GM12878 (cell line): ENCODE measurements at regions not wholly inside any gene's neighbourhood (a gene's known extent, or its start where the extent isn't known, plus 50 kb on each side); places are given as distances from the start of the nearest gene placed in this dataset.
A peak's percentile ranks its signal among the peaks of the same experiment; 100 is the strongest.

Experiments
- ATAC-seq: fragments of 200-7000 bp; cut with Tn5 transposase; 3 replicates; pipeline ENCODE4 v1.9.1; 2020; ENCODE audit warnings: mild to moderate bottlenecking, moderate library complexity
- BruUV-seq: library from RNA; stranded (reverse); fragments of 400-500 nt; replicated peaks from 2 replicates; lab custom pipeline; 2021; lab: Mats Ljungman, UMichigan
- CTCF ChIA-PET: fragments of 300-600 bp; sonication (Branson Sonifier 250); formaldehyde crosslinking; extraction: SDS; loops from one replicate; lab custom pipeline; 2021; ENCODE audit warnings: inconsistent platforms; lab: Yijun Ruan, JAX
- POLR2A ChIA-PET: fragments of 350-600 bp; formaldehyde crosslinking; extraction: SDS; loops from one replicate; lab custom pipeline; 2021; ENCODE audit warnings: inconsistent platforms; lab: Charles Lee
- RAD21 ChIA-PET: fragments of 300-600 bp; sonication (Branson Sonifier 250); formaldehyde crosslinking; loops from one replicate; lab custom pipeline; 2023; ENCODE audit warnings: antibody characterized with exemption; ENCODE audit not compliant: unreplicated experiment; lab: Charles Lee
- SMC1A ChIA-PET: fragments of 300-600 bp; sonication (Branson Sonifier 250); formaldehyde crosslinking; loops from one replicate; lab custom pipeline; 2023; ENCODE audit not compliant: unreplicated experiment, uncharacterized antibody; lab: Charles Lee
- DNase-seq: peaks from one replicate; pipeline ENCODE4 v3.0.0-alpha.2; 2011; ENCODE audit warnings: low read depth, low spot score
- FAIRE-seq: peaks from 3 replicates; lab custom pipeline; 2011; peaks lifted over from hg19 to GRCh38; lab: Jason Lieb, UNC
- H2AFZ ChIP-seq: 2 replicates; pipeline ENCODE4 v1.6.0; 2011; ENCODE audit warnings: low read depth, low read length, control low read depth; ENCODE audit not compliant: control insufficient read depth
- H3K27ac ChIP-seq: 2 replicates; pipeline ENCODE4 v1.5.1; 2011; ENCODE audit warnings: control low read depth; ENCODE audit not compliant: control insufficient read depth, insufficient read depth
- H3K27me3 ChIP-seq, 2 experiments: replicated peaks in 1 of 2; 2 replicates each; pipeline versions ENCODE4 v1.6.0 to v1.6.1; 2011; ENCODE audit warnings: low read length in 1 of 2; ENCODE audit not compliant: control insufficient read depth in 2 of 2, insufficient read depth in 2 of 2
- H3K36me3 ChIP-seq, 2 experiments: 2 replicates each; pipeline ENCODE4 v1.5.1; 2011; ENCODE audit warnings: low read length in 1 of 2; ENCODE audit not compliant: control insufficient read depth in 2 of 2, insufficient read depth in 2 of 2
- H3K4me1 ChIP-seq: 2 replicates; pipeline ENCODE4 v1.6.1; 2011; ENCODE audit warnings: mild to moderate bottlenecking, low read length, moderate library complexity, mixed read lengths; ENCODE audit not compliant: control insufficient read depth, insufficient read depth
- H3K4me2 ChIP-seq: 2 replicates; pipeline ENCODE4 v1.6.0; 2011; ENCODE audit warnings: control low read depth; ENCODE audit not compliant: control insufficient read depth, insufficient read depth
- H3K4me3 ChIP-seq: fragments of 200-600 bp; sonication (generic); 2 replicates; pipeline ENCODE4 v1.5.1; 2016
- H3K79me2 ChIP-seq: 2 replicates; pipeline ENCODE4 v1.6.0; 2011; ENCODE audit warnings: low read length; ENCODE audit not compliant: control insufficient read depth, insufficient read depth
- H3K9ac ChIP-seq: 2 replicates; pipeline ENCODE4 v1.8.0; 2011; ENCODE audit warnings: low read length, control low read depth, mixed read lengths; ENCODE audit not compliant: control insufficient read depth, insufficient read depth
- H3K9me3 ChIP-seq: replicated peaks from 3 replicates; pipeline ENCODE4 v1.5.1; 2011; ENCODE audit warnings: mild to moderate bottlenecking, low read length; ENCODE audit not compliant: control insufficient read depth, insufficient read depth
- H4K20me1 ChIP-seq: 2 replicates; pipeline ENCODE4 v1.6.0; 2011; ENCODE audit not compliant: control insufficient read depth, insufficient read depth
- EED ChIP-seq: sonication (generic); IDR thresholded peaks from 2 replicates; pipeline ENCODE4 v1.6.1; 2016; ENCODE audit warnings: antibody characterized with exemption, low read depth
- FOXM1 ChIP-seq: IDR thresholded peaks from 2 replicates; pipeline ENCODE4 v1.6.1; 2012; ENCODE audit warnings: low read depth, mild to moderate bottlenecking, inconsistent platforms, low read length, moderate library complexity
- MLLT1 ChIP-seq: fragments of 450-650 bp; IDR thresholded peaks from 2 replicates; pipeline ENCODE4 v1.6.1; 2016; ENCODE audit warnings: mild to moderate bottlenecking
- RAD21 ChIP-seq: IDR thresholded peaks from 2 replicates; pipeline ENCODE4 v1.6.1; 2011; ENCODE audit warnings: mild to moderate bottlenecking, low read depth, low read length, moderate library complexity; ENCODE audit not compliant: insufficient read depth
- RELA ChIP-seq: fragments of 450-650 bp; IDR thresholded peaks from 2 replicates; pipeline ENCODE4 v1.8.0; 2014; ENCODE audit warnings: borderline replicate concordance; ENCODE audit not compliant: partially characterized antibody
- RELB ChIP-seq: fragments of 450-650 bp; IDR thresholded peaks from 2 replicates; pipeline ENCODE4 v1.6.1; 2017; ENCODE audit warnings: low read depth, mild to moderate bottlenecking, moderate library complexity
- SIX5 ChIP-seq: IDR thresholded peaks from 2 replicates; pipeline ENCODE4 v1.6.1; 2011; ENCODE audit warnings: mild to moderate bottlenecking, low read depth, low read length, moderate library complexity; ENCODE audit not compliant: severe bottlenecking
- ZBTB33 ChIP-seq: fragments of 450-650 bp; IDR thresholded peaks from 2 replicates; pipeline ENCODE4 v1.6.1; 2017; ENCODE audit warnings: mild to moderate bottlenecking
- ZBTB40 ChIP-seq: fragments of 450-650 bp; IDR thresholded peaks from 2 replicates; pipeline ENCODE4 v1.6.1; 2016; ENCODE audit warnings: mild to moderate bottlenecking, moderate library complexity, borderline replicate concordance
- WGBS: methylation state at CpG from one replicate; pipeline ENCODE4 v1.1.6; 2016; ENCODE audit warnings: low lambda C conversion rate; ENCODE audit not compliant: insufficient replicate concordance, insufficient coverage; ENCODE audit errors: missing lambda C conversion rate; 5-methylcytosine and 5-hydroxymethylcytosine counted together
- in situ Hi-C: fragments of 300-500 bp; cut with MboI; formaldehyde crosslinking; loops from 9 replicates; pipeline ENCODE4 v1.14.3; 2018; ENCODE audit warnings: mixed read lengths
- intact Hi-C: fragments of 100-400 bp; cut with micrococcal nuclease; formaldehyde crosslinking; loops from one replicate; pipeline ENCODE4 v1.14.2; 2022; ENCODE audit not compliant: unreplicated experiment

GRCh38 chr4:163816494-163816893, 322.0 kb downstream of the TMA16 start:
- POLR2A ChIA-PET = no interaction called here
- intact Hi-C loops = loop anchor here (10.0 kb wide), 1 partner anchor 322 kb away; the partner anchor contains the start of gene TMA16
- 0% methylated on average over 1 of the region's 1 CpG for WGBS
- CTCF ChIA-PET = interaction anchor here (0.6 to 1.2 kb wide), 2 partner anchors 57 to 952 kb away, joined by 3 to 4 read pairs; no protein-coding TSS in a partner anchor
- no peaks in the 10 kb centered on the region for H4K20me1 ChIP-seq
- DNase-seq (no peak), FAIRE-seq (no peak), ATAC-seq (peak; percentile 28; the same call in 2 of the 3 replicates)
- H3K9ac ChIP-seq = no peak overlapping the region
- RAD21 ChIA-PET = no interaction called here
- H2AFZ ChIP-seq = no peak overlapping the region
- peaks cover 3% of the 10 kb centered on the region; the same call in 1 of the 2 replicates for H3K4me1 ChIP-seq
- H3K79me2 ChIP-seq = no peaks in the 10 kb centered on the region
- TF ChIP-seq EED (no peak), ZBTB40 (no peak), RELA (no peak), ZBTB33 (no peak), FOXM1 (no peak), SIX5 (no peak), MLLT1 (no peak), RAD21 (0 out of 2 replicates have a peak, but pooled peaks have one; percentile 22), RELB (no peak)
- BruUV-seq = no TSS peak
- H3K4me2 ChIP-seq = no peak overlapping the region
- H3K9me3 ChIP-seq = no peaks in the 10 kb centered on the region
- SMC1A ChIA-PET = interaction anchor here (0.9 kb wide), 1 partner anchor 20 kb away, joined by 3 read pairs; no protein-coding TSS in a partner anchor
- H3K27me3 ChIP-seq = no peaks in the 10 kb centered on the region
- H3K36me3 ChIP-seq = no peaks in the 10 kb centered on the region
- no peak overlapping the region for H3K4me3 ChIP-seq
- in situ Hi-C loops = no loop called here
- no peak overlapping the region for H3K27ac ChIP-seq
